H9 (cell line): ENCODE measurements at regions not wholly inside any gene's neighbourhood (a gene's known extent, or its start where the extent isn't known, plus 50 kb on each side); places are given as distances from the start of the nearest gene placed in this dataset.

Source experiments
- DNase-seq: peaks from one replicate; pipeline ENCODE4 v3.0.0-alpha.2; 2017
- H2AFZ ChIP-seq: one replicate; pipeline ENCODE4 v1.6.1; 2013; ENCODE audit warnings: mild to moderate bottlenecking, low read length, control low read depth, moderate library complexity
- H2AK5ac ChIP-seq: 2 replicates; pipeline ENCODE4 v1.6.1; 2013; ENCODE audit warnings: low read length, control low read depth, mixed read lengths; ENCODE audit not compliant: insufficient read length
- H2BK120ac ChIP-seq: one replicate; pipeline ENCODE4 v1.6.1; 2013; ENCODE audit warnings: low read depth, mild to moderate bottlenecking, low read length, control low read depth, inconsistent platforms; ENCODE audit not compliant: poor library complexity, severe bottlenecking
- H2BK12ac ChIP-seq: 2 replicates; pipeline ENCODE4 v1.6.1; 2013; ENCODE audit warnings: low read length, control low read depth, mixed read lengths, low read depth; ENCODE audit not compliant: insufficient read length
- H2BK15ac ChIP-seq: 2 replicates; pipeline ENCODE4 v1.6.1; 2013; ENCODE audit warnings: low read depth, low read length, control low read depth
- H2BK20ac ChIP-seq: one replicate; pipeline ENCODE4 v1.6.1; 2013; ENCODE audit warnings: low read depth, mild to moderate bottlenecking, low read length, control low read depth, inconsistent platforms; ENCODE audit not compliant: poor library complexity, severe bottlenecking
- H2BK5ac ChIP-seq: 2 replicates; pipeline ENCODE4 v1.6.1; 2013; ENCODE audit warnings: low read length, control low read depth, mixed read lengths; ENCODE audit not compliant: insufficient read length
- H3K14ac ChIP-seq: 2 replicates; pipeline ENCODE4 v1.6.1; 2013; ENCODE audit warnings: low read length, control low read depth; ENCODE audit not compliant: insufficient read depth
- H3K18ac ChIP-seq: 2 replicates; pipeline ENCODE4 v1.6.1; 2013; ENCODE audit warnings: low read depth, mild to moderate bottlenecking, mixed read lengths, low read length, control low read depth; ENCODE audit not compliant: insufficient read length
- H3K23ac ChIP-seq: 2 replicates; pipeline ENCODE4 v1.6.1; 2013; ENCODE audit warnings: low read length, control low read depth, mixed read lengths, low read depth; ENCODE audit not compliant: insufficient read length
- H3K23me2 ChIP-seq: 2 replicates; pipeline ENCODE4 v1.6.1; 2013; ENCODE audit warnings: low read depth, mild to moderate bottlenecking, mixed read lengths, low read length, control low read depth; ENCODE audit not compliant: insufficient read length, poor library complexity, severe bottlenecking
- H3K27ac ChIP-seq: 2 replicates; pipeline ENCODE4 v1.5.1; 2013; ENCODE audit warnings: low read length, control low read depth, mixed read lengths, low read depth; ENCODE audit not compliant: insufficient read length
- H3K27me3 ChIP-seq: 2 replicates; pipeline ENCODE4 v1.6.1; 2013; ENCODE audit warnings: low read length, control low read depth, inconsistent platforms; ENCODE audit not compliant: insufficient read depth
- H3K4ac ChIP-seq: 2 replicates; pipeline ENCODE4 v1.6.1; 2013; ENCODE audit warnings: low read depth, mild to moderate bottlenecking, control low read depth, inconsistent platforms, low read length, moderate library complexity
- H3K4me1 ChIP-seq: 2 replicates; pipeline ENCODE4 v1.6.1; 2013; ENCODE audit warnings: low read length, control low read depth, inconsistent platforms; ENCODE audit not compliant: insufficient read depth
- H3K4me2 ChIP-seq: 2 replicates; pipeline ENCODE4 v1.6.1; 2013; ENCODE audit warnings: low read length, control low read depth, mixed read lengths; ENCODE audit not compliant: insufficient read length, insufficient read depth
- H3K56ac ChIP-seq: 2 replicates; pipeline ENCODE4 v1.6.1; 2013; ENCODE audit warnings: low read depth, mild to moderate bottlenecking, mixed read lengths, low read length, control low read depth; ENCODE audit not compliant: insufficient read length
- H3K79me1 ChIP-seq: 2 replicates; pipeline ENCODE4 v1.6.1; 2013; ENCODE audit warnings: low read depth, mild to moderate bottlenecking, moderate library complexity, low read length, control low read depth, inconsistent platforms; ENCODE audit not compliant: insufficient read depth, poor library complexity, severe bottlenecking
- H3K79me2 ChIP-seq: 2 replicates; pipeline ENCODE4 v1.6.1; 2013; ENCODE audit warnings: low read length, control low read depth, inconsistent platforms; ENCODE audit not compliant: insufficient read depth
- H3K9ac ChIP-seq: 2 replicates; pipeline ENCODE4 v1.6.1; 2013; ENCODE audit warnings: low read length, control low read depth, mixed read lengths; ENCODE audit not compliant: insufficient read length; ENCODE audit errors: extremely low read depth
- H3K9me3 ChIP-seq: one replicate; pipeline ENCODE4 v1.6.1; 2013; ENCODE audit warnings: low read depth, low read length, inconsistent platforms; ENCODE audit not compliant: control insufficient read depth
- H3T11ph ChIP-seq: one replicate; pipeline ENCODE4 v1.6.1; 2013; ENCODE audit warnings: mild to moderate bottlenecking, low read length, control low read depth, inconsistent platforms
- H4K20me1 ChIP-seq: one replicate; pipeline ENCODE4 v1.6.1; 2013; ENCODE audit not compliant: control insufficient read depth, insufficient read length, insufficient read depth
- H4K5ac ChIP-seq: 2 replicates; pipeline ENCODE4 v1.6.1; 2013; ENCODE audit warnings: low read depth, mild to moderate bottlenecking, mixed read lengths, low read length, control low read depth; ENCODE audit not compliant: insufficient read length
- H4K8ac ChIP-seq: replicated peaks from 2 replicates; pipeline ENCODE4 v1.6.1; 2013; ENCODE audit warnings: low read length, control low read depth, mixed read lengths, low read depth; ENCODE audit not compliant: insufficient read length
- H4K91ac ChIP-seq: 2 replicates; pipeline ENCODE4 v1.6.1; 2013; ENCODE audit warnings: low read depth, mild to moderate bottlenecking, moderate library complexity, mixed read lengths, low read length, control low read depth; ENCODE audit not compliant: insufficient read length
- H3K27ac Mint-ChIP-seq, 3 experiments: 2 replicates in 2 of 3; 3 replicates in 1 of 3; pipeline ENCODE4 v1.8.0; 2020 to 2021; ENCODE audit warnings: mixed read lengths in 3 of 3, mild to moderate bottlenecking in 1 of 3, moderate library complexity in 1 of 3
- H3K27me3 Mint-ChIP-seq: 2 replicates; pipeline ENCODE4 v1.8.0; 2021; ENCODE audit warnings: low read depth, mild to moderate bottlenecking, moderate library complexity, mixed read lengths
- H3K36me3 Mint-ChIP-seq, 3 experiments: 2 replicates in 2 of 3; 3 replicates in 1 of 3; pipeline ENCODE4 v1.8.0; 2020 to 2021; ENCODE audit warnings: low read depth in 3 of 3, mixed read lengths in 3 of 3; ENCODE audit not compliant: insufficient read depth in 1 of 3
- H3K4me1 Mint-ChIP-seq, 2 experiments: 2 replicates each; pipeline ENCODE4 v1.8.0; 2020; ENCODE audit warnings: mixed read lengths in 2 of 2
- H3K4me3 Mint-ChIP-seq, 2 experiments: 2 replicates in 1 of 2; 3 replicates in 1 of 2; pipeline ENCODE4 v1.8.0; 2020 to 2021; ENCODE audit warnings: mild to moderate bottlenecking in 2 of 2, mixed read lengths in 2 of 2, moderate library complexity in 1 of 2
- H3K9me3 Mint-ChIP-seq, 2 experiments: 2 replicates in 1 of 2; 3 replicates in 1 of 2; pipeline ENCODE4 v1.8.0; 2020; ENCODE audit warnings: mild to moderate bottlenecking in 2 of 2, mixed read lengths in 2 of 2, moderate library complexity in 1 of 2
- WGBS: extraction: QIAGEN DNeasy Blood & Tissue Kit; methylation state at CpG from one replicate; pipeline ENCODE4 v1.1.7; 2013; ENCODE audit warnings: missing lambda C conversion rate, low lambda C conversion rate, mixed read lengths; ENCODE audit not compliant: insufficient read length; ENCODE audit errors: extremely low coverage; 5-methylcytosine and 5-hydroxymethylcytosine counted together
- TF ChIP-seq, protein P1 (sequence below): fragments of 200-600 bp; sonication (generic); conservative IDR thresholded peaks from 3 replicates; pipeline ENCODE4 v1.8.0; 2021; ENCODE audit warnings: antibody characterized with exemption, mild to moderate bottlenecking

GRCh38 chr10:58956926-58957325 lies 219.5 kb upstream of the PHYHIPL start:
- Histone ChIP-seq H3K56ac (no peak overlapping the region), H3K27me3 (no peaks in the 10 kb centered on the region), H3K4me2 (no peak overlapping the region), H4K91ac (no peak overlapping the region), H2BK15ac (no peak overlapping the region), H3K27ac (no peak overlapping the region), H2BK5ac (no peak overlapping the region), H4K20me1 (no peaks in the 10 kb centered on the region), H2BK20ac (no peak overlapping the region), H3K14ac (no peak overlapping the region), H3K4me1 (no peaks in the 10 kb centered on the region), H4K5ac (no peak overlapping the region), H3K23ac (no peak overlapping the region), H3K9me3 (no peaks in the 10 kb centered on the region), H4K8ac (no peak overlapping the region), H2BK120ac (no peak overlapping the region), H2AFZ (no peak overlapping the region), H3K18ac (no peak overlapping the region), H3K4ac (no peak overlapping the region), H2BK12ac (no peak overlapping the region), H3K23me2 (no peaks in the 10 kb centered on the region), H2AK5ac (no peak overlapping the region), H3K9ac (no peak overlapping the region), H3T11ph (no peak overlapping the region), H3K79me1 (no peaks in the 10 kb centered on the region), H3K79me2 (no peaks in the 10 kb centered on the region)
- no peak overlapping the region for H3K27ac Mint-ChIP-seq
- no CpG with 5 or more reads among the region's 2 CpGs for WGBS
- TF ChIP-seq, protein P1, sequence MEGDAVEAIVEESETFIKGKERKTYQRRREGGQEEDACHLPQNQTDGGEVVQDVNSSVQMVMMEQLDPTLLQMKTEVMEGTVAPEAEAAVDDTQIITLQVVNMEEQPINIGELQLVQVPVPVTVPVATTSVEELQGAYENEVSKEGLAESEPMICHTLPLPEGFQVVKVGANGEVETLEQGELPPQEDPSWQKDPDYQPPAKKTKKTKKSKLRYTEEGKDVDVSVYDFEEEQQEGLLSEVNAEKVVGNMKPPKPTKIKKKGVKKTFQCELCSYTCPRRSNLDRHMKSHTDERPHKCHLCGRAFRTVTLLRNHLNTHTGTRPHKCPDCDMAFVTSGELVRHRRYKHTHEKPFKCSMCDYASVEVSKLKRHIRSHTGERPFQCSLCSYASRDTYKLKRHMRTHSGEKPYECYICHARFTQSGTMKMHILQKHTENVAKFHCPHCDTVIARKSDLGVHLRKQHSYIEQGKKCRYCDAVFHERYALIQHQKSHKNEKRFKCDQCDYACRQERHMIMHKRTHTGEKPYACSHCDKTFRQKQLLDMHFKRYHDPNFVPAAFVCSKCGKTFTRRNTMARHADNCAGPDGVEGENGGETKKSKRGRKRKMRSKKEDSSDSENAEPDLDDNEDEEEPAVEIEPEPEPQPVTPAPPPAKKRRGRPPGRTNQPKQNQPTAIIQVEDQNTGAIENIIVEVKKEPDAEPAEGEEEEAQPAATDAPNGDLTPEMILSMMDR = no peak
- H3K4me1 Mint-ChIP-seq = no peaks in the 10 kb centered on the region
- no peaks in the 10 kb centered on the region for H3K36me3 Mint-ChIP-seq
- no peaks in the 10 kb centered on the region; a peak in 1 of 5 replicates for H3K9me3 Mint-ChIP-seq
- no peak for DNase-seq
- peaks cover 78% of the 10 kb centered on the region for H3K27me3 Mint-ChIP-seq
- no peak overlapping the region for H3K4me3 Mint-ChIP-seq
